Esophagus muscularis mucosa (tissue), 4 donors: ENCODE measurements at regions not wholly inside any gene's neighbourhood (a gene's known extent, or its start where the extent isn't known, plus 50 kb on each side); places are given as distances from the start of the nearest gene placed in this dataset.

Source experiments
- CTCF ChIP-seq, 3 experiments: fragments of 200-600 bp in 2 of 3; fragments of 450-650 bp in 1 of 3; sonication (generic) in 2 of 3; IDR thresholded peaks; one replicate each; pipeline ENCODE4 v1.5.1; 2017 to 2019; ENCODE audit warnings: antibody characterized with exemption in 3 of 3, mild to moderate bottlenecking in 2 of 3, moderate library complexity in 1 of 3
- EP300 ChIP-seq: sonication (generic); formaldehyde crosslinking; IDR thresholded peaks from one replicate; pipeline ENCODE4 v1.6.1; 2017; ENCODE audit warnings: antibody characterized with exemption
- POLR2A ChIP-seq: fragments of 450-650 bp; IDR thresholded peaks from one replicate; pipeline ENCODE4 v1.6.1; 2017; ENCODE audit warnings: antibody characterized with exemption, moderate library complexity, mild to moderate bottlenecking, low read depth
- POLR2AphosphoS5 ChIP-seq, 2 donors: sonication (generic); formaldehyde crosslinking; IDR thresholded peaks; one replicate each; pipeline ENCODE4 v1.6.1; 2017; ENCODE audit warnings: antibody characterized with exemption in 2 of 2

GRCh38 chr4:187289371-187289770 lies 565.7 kb upstream of the FAT1 start:
- TF ChIP-seq POLR2A = no peak
- TF ChIP-seq CTCF (IDR thresholded peaks at IDR 0.05) = no peak
- TF ChIP-seq POLR2AphosphoS5 (IDR thresholded peaks at IDR 0.05) = no peak
- no peak for TF ChIP-seq EP300
